ENCODE measurements at regions not wholly inside any gene's neighbourhood (a gene's known extent, or its start where the extent isn't known, plus 50 kb on each side); places are given as distances from the start of the nearest gene placed in this dataset.

- Mint-ChIP-seq H3K27me3 (no peaks in the 10 kb centered on the region), H3K4me3 (no peak overlapping the region), H3K27ac (no peak overlapping the region), H3K4me1 (peaks cover 18% of the 10 kb centered on the region), H3K9me3 (ENCODE audit: insufficient read depth) (peaks cover 2% of the 10 kb centered on the region)
- DNase-seq (no peak), ATAC-seq (ENCODE audit: low read depth) (no peak)
- no peak overlapping the region for H3K4me2 ChIP-seq (replicated peaks; ENCODE audit: low read depth, low read length, poor library complexity, severe bottlenecking)
- H3K27ac ChIP-seq (ENCODE audit: low read length in 2 of 2): no peak overlapping the region
- H3K36me3 ChIP-seq (replicated peaks in 1 of 2; ENCODE audit: control extremely low read depth in 1 of 2, control insufficient read depth in 1 of 2, extremely low read depth in 1 of 2, insufficient read depth in 2 of 2, low read length in 1 of 2): no peaks in the 10 kb centered on the region
- H3K4me3 ChIP-seq (ENCODE audit: control extremely low read depth in 1 of 5, extremely low read depth in 1 of 5, insufficient read depth in 1 of 5, low read depth in 2 of 5, low read length in 4 of 5): no peak overlapping the region
- no peak for TF ChIP-seq CTCF (IDR thresholded peaks at IDR 0.05)
- no peak for TF ChIP-seq EZH2 (IDR thresholded peaks at IDR 0.05; ENCODE audit: borderline replicate concordance, insufficient read depth, low read depth, low read length, poor library complexity, severe bottlenecking)
- no peaks in the 10 kb centered on the region for H4K20me1 ChIP-seq (ENCODE audit: control insufficient read depth, insufficient read depth, low read length, poor library complexity, severe bottlenecking)
- no CpG with 5 or more reads among the region's 2 CpGs for WGBS (ENCODE audit: insufficient coverage)
- H3K4me1 ChIP-seq (ENCODE audit: control insufficient read depth in 2 of 2, insufficient read depth in 2 of 2, low read length in 2 of 2): peaks cover 5 to 7% of the 10 kb centered on the region in 2 donors
- no peaks in the 10 kb centered on the region for H3K27me3 ChIP-seq (replicated peaks in 1 of 4; ENCODE audit: control extremely low read depth in 1 of 4, control insufficient read depth in 3 of 4, insufficient read depth in 4 of 4, low read length in 3 of 4)
- no peak overlapping the region for H3K9ac ChIP-seq (ENCODE audit: low read length)
- H3K9me3 ChIP-seq (ENCODE audit: control extremely low read depth in 1 of 3, control insufficient read depth in 2 of 3, insufficient read depth in 1 of 3, low read length in 2 of 3): peaks cover 0 to 2% (median 0%) of the 10 kb centered on the region in 3 donors
- POLR2A ChIA-PET: no interaction called here
- intact Hi-C loops (cut with micrococcal nuclease): no loop called here
- CTCF ChIA-PET: no interaction called here
- no peaks in the 10 kb centered on the region for H3K79me2 ChIP-seq (ENCODE audit: control insufficient read depth, insufficient read depth, low read length)
- no peak overlapping the region for H2AFZ ChIP-seq (ENCODE audit: insufficient read depth, low read depth, low read length, poor library complexity, severe bottlenecking)
Measured at GRCh38 chr3:67076607-67077006, 78.5 kb downstream of the KBTBD8 start.

GRCh38 chr3:67077656-67078055 is 79.5 kb downstream of the KBTBD8 start:
- H3K4me1 Mint-ChIP-seq: peaks cover 22% of the 10 kb centered on the region
- peaks cover 2% of the 10 kb centered on the region for H3K9me3 Mint-ChIP-seq (ENCODE audit: insufficient read depth)
- no peaks in the 10 kb centered on the region for H3K36me3 ChIP-seq (replicated peaks in 1 of 2; ENCODE audit: control extremely low read depth in 1 of 2, control insufficient read depth in 1 of 2, extremely low read depth in 1 of 2, insufficient read depth in 2 of 2, low read length in 1 of 2)
- intact Hi-C loops (cut with micrococcal nuclease): no loop called here
- H3K9ac ChIP-seq (ENCODE audit: low read length): no peak overlapping the region
- no peaks in the 10 kb centered on the region for H3K27me3 Mint-ChIP-seq
- H3K4me3 Mint-ChIP-seq: no peak overlapping the region
- no peak for ATAC-seq (ENCODE audit: low read depth)
- peaks cover 2 to 3% (median 3%) of the 10 kb centered on the region in 3 donors for H3K9me3 ChIP-seq (ENCODE audit: control extremely low read depth in 1 of 3, control insufficient read depth in 2 of 3, insufficient read depth in 1 of 3, low read length in 2 of 3)
- DNase-seq: no peak
- no peaks in the 10 kb centered on the region for H3K79me2 ChIP-seq (ENCODE audit: control insufficient read depth, insufficient read depth, low read length)
- no peak overlapping the region for H3K4me2 ChIP-seq (replicated peaks; ENCODE audit: low read depth, low read length, poor library complexity, severe bottlenecking)
- no peaks in the 10 kb centered on the region for H4K20me1 ChIP-seq (ENCODE audit: control insufficient read depth, insufficient read depth, low read length, poor library complexity, severe bottlenecking)
- no peak overlapping the region for H3K27ac Mint-ChIP-seq
- no peak for TF ChIP-seq EZH2 (IDR thresholded peaks at IDR 0.05; ENCODE audit: borderline replicate concordance, insufficient read depth, low read depth, low read length, poor library complexity, severe bottlenecking)
- peaks cover 6 to 8% of the 10 kb centered on the region in 2 donors for H3K4me1 ChIP-seq (ENCODE audit: control insufficient read depth in 2 of 2, insufficient read depth in 2 of 2, low read length in 2 of 2)
- H3K27ac ChIP-seq (ENCODE audit: low read length in 2 of 2): no peak overlapping the region
- no peaks in the 10 kb centered on the region for H3K27me3 ChIP-seq (replicated peaks in 1 of 4; ENCODE audit: control extremely low read depth in 1 of 4, control insufficient read depth in 3 of 4, insufficient read depth in 4 of 4, low read length in 3 of 4)
- ChIA-PET CTCF (no interaction called here), POLR2A (no interaction called here)
- no peak overlapping the region for H3K4me3 ChIP-seq (ENCODE audit: control extremely low read depth in 1 of 5, extremely low read depth in 1 of 5, insufficient read depth in 1 of 5, low read depth in 2 of 5, low read length in 4 of 5)
- no peak overlapping the region for H2AFZ ChIP-seq (ENCODE audit: insufficient read depth, low read depth, low read length, poor library complexity, severe bottlenecking)
